ENCODE measurements at regions not wholly inside any gene's neighbourhood (a gene's known extent, or its start where the extent isn't known, plus 50 kb on each side); places are given as distances from the start of the nearest gene placed in this dataset.
"Not testable (repeated sequence)": the region's sequence is repeated elsewhere in the genome, so short reads cannot be mapped to it uniquely, and the experiment has no call there.

DNA sequence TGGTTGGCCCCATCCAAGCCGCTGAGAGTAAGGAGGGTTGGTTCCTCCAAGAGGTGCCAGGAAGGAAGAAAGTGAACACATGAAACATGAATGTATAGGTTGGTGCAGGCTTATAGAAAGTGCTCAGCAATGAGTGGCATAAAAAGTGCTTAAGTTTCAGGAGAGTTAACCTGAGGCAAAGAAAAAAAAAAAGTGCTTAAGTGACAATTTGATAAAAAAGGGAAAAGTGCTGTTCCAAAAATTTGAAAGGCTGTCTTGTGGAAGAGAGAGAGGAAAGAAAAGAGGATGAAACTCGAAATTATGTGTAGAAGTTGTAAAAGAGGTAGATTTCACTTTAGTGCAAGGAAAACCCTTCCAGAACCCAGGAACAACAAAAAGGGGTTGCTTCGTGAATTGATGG is 85.5 kb upstream of the MAP4K4 start:
- H3K27ac ChIP-seq, result no peak overlapping the region
- no peak for DNase-seq (ENCODE audit: low read depth, low spot score)

DNA sequence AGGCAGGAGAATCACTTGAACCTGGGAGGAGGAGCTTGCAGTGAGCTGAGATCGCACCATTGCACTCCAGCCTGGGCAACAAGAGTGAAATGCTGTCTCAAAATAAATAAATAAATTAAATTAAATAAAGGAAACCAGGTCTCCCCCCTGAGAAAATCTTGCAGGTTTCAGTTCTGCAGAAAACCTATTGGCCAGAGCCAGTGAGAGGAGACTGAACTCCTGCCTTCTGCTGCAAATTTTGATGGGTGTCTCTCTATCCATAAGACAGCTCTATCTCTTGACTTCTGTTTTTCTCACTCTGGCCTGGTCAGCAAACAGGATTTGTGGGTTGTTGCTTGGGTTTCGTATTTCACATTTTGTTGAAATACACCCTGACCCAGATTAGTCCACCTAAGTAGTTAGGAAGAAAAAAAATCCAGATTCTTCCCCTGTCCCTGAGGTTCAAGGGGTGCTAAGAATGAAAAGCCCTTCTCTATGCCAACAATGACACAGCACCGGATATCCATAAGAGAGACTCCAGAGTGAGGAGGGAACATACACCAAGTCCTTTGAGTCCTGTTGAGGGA is 86.7 kb upstream of the MAP4K4 start:
- no peak for DNase-seq (ENCODE audit: low read depth, low spot score)
- no peak overlapping the region for H3K27ac ChIP-seq

DNA sequence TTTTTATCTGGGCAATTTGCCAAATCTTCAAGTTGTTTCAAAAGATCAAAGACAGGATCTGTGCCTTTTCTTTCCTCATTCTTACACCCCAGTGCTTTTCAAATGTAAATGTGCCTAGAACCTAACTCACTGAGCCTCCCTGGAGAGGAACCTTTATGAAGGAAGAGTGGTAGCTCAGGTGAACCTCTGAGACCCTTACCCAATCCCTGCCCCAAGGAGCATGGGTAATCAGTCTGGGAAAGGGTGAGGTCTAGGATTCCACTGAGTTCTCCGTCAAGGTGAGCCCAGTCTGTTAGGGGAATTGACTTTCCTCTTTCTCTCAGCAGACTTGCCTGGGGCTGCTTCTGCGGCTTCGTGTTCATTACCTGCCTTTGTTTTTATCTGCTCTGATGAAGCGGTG is 88.1 kb upstream of the MAP4K4 start:
- no peak for DNase-seq (ENCODE audit: low read depth, low spot score)
- H3K27ac ChIP-seq, result no peak overlapping the region

DNA sequence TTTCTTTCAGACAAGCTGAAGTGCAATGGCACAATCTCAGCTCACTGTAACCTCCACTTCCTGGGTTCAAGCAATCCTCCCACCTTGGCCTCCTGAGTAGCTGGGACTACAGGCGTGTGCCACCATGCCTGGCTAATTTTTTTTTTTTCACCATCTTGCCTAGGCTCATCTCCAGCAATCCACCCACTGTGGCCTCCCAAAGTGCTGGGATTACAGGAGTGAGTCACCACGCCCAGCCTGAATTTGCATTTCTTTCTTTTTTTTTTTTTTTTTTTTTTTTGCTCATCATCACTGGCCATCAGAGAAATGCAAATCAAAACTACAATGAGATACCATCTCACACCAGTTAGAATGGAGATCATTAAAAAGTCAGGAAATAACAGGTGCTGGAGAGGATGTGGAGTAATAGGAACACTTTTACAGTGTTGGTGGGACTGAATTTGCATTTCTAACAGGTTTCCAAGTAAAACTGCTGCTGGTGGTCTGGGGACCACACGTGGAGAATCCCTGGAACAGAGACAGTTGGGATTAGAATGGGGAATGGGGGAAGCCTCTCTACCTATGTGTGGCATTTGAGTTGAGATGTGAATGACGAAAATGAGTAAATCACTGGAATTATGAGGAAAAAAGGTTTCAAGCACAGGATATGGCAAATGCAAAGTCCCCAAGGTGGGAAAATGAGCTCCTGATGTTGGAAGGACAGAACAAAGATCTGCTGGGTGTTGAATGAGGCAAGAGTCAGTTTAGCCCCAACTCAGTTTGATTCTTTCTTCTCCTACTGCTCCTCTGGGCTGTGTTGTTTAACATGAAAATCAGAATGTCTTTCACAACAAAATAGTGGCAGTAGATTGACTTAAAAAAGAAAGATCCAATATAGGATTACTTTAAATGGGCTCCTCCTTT is 88.8 kb upstream of the MAP4K4 start:
- H3K27ac ChIP-seq, result no peak overlapping the region
- DNase-seq (ENCODE audit: low read depth, low spot score), result no peak

DNA sequence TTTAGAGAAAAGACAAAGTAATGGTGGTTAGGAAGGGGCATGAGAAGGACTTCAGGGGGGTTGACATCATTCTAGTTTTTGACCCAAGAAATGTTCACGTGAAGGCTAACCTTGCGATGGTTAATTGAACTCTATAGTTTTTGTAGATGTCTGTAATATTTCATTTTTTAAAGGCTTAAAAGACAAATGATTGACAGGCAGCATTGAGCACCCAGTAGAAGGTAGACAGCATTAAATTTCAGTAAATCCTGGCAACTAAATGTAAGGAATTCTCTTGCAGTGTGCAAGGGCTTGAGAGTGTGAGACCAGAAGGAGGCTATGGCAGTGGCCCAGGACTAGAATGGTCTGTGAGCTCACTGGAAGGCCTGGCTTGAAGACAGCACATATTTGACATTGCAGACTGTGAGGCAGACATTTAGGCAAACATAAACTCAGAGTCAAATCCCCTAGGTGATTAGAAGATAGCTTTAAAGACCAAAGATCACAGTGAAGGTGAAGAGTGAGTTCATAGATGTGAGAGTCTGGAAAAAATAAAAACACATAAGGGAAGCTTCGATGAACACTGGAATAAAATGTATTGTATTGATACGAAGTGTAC is 100.1 kb upstream of the MAP4K4 start:
- no peak for DNase-seq (ENCODE audit: low read depth, low spot score)

DNA sequence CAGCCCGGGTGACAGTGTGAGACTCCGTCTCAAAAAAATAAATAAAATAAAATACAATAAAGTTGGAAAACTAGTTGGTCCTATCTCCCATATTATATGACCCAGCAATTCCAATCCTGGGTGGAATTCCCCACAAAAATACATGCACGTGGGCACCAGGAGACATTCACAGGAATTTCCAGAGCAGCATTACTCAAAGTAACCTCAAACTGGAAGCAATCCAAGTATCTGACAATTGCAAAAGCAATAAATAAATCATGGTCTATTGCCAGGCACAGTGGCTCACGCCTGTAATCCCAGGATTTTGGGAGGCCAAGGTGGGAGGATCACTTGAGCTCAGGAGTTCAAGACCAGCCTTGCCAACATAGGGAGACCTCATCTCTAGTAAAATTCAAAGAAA is 101.2 kb upstream of the MAP4K4 start:
- peak; percentile 5 for DNase-seq (ENCODE audit: low read depth, low spot score)
- no peak overlapping the region for H3K27ac ChIP-seq

More for the DNA sequence above, 100.1 kb upstream of the MAP4K4 start:
- H3K27ac ChIP-seq, result no peak overlapping the region

DNA sequence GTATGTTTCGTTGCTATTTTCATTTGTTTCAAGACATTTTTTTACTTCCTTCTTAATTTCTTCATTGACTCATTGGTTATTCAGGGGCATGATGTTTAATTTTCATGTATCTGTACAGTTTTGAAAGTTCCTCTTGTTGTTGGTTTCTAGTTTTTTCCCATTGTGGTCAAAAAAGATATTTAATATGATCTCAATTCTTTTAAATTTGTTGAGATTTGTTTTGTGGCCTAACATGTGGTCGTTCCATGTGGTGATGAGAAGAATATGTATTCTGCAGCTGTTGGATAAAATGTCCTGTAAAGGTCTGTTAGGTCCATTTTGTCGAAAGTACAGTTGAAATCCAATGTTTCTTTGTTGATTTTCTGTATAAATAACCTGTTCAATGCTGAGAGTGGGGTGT is 110.3 kb upstream of the MAP4K4 start:
- H3K27ac ChIP-seq, result no peak overlapping the region
- DNase-seq (ENCODE audit: low read depth, low spot score), result no peak

DNA sequence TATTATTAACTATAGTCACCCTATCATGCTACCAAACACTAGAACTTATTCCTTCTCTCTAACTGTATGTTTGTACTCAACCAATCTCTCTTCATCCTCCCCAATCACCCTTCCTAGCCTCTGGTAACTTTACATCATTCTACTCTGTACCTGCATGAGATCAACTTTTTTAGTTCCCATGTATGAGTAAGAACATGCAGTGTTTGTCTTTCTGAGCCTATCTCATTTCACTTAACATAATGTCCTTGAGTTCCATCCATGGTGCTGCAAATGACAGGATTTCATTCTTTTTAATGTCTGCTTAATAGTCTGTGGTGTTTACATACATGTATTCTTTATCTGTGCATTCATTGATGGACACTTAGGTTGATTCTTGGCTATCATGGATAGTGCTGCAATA is 108.9 kb upstream of the RFX8 start:
- no peak for DNase-seq (ENCODE audit: low read depth, low spot score)
- no peak overlapping the region for H3K27ac ChIP-seq

DNA sequence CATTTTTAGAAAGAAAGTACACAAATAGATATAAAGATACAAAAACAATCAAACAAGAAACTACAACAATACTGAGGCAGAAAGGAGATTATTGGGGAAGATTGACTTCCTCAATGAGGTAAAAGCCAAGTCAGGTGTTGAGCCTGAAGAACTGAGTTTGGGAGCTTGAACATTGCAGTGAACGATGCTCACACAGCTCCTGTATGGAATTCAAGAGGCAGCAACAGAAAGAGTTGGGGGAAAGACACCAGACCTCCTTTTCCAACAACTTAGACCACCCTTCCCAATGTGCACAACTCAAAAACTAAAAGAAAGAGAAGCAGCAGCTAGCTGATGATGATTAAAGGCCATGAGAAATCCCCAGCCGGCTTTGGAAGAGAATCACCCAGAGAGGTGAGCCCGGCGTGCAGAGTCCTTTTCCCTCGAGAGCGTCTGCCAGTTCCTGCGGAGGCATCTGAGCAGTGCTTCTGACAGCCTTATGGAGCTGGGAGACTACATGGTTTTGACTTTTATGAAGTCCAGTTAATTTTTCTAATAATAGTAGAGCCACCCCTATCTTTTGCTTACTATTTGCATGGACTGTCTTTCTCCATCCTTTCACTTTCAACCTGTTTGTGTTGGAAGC is 106.9 kb upstream of the RFX8 start:
- no peak for DNase-seq (ENCODE audit: low read depth, low spot score)
- no peak overlapping the region for H3K27ac ChIP-seq

DNA sequence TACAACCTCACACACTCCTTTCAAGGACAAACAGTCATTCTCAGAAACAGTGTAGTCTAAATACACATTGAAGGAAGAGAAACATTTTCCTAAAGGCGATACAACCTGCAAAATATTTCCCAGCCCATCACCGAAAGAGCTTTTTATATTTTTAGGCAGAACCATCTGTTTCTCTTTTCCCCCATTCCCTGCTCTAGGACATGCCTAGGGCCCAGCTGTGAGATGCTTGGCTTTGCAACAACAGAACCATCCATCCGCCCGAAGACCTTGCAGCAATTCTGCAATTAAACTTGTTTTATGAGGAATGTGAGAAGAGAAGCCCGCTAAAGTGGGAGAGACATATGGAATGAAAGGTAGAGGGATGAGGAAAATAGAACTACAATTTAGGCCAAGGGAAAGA is 105.6 kb upstream of the RFX8 start:
- no peak for DNase-seq (ENCODE audit: low read depth, low spot score)
- no peak overlapping the region for H3K27ac ChIP-seq

DNA sequence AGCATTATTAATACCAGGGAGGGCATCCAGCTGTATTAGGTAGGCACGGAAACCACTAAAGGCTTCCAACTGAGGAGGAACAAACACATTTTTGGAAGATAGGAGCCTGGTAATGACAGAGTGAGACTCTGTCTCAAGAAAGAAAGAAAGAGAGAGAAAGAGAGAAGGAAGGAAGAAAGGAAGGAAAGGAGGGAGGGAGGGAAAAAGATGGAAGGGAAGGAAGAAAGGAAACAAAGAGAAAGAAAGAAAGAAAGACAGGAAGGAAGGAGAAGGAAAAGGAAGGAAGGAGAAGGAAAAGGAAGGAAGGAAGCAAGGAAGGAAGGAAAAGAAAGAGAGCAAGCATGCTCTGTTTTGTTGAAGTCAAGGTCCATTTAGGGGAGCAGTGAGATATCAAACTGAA is 103.8 kb upstream of the RFX8 start:
- no peak for DNase-seq (ENCODE audit: low read depth, low spot score)
- no peak overlapping the region for H3K27ac ChIP-seq

DNA sequence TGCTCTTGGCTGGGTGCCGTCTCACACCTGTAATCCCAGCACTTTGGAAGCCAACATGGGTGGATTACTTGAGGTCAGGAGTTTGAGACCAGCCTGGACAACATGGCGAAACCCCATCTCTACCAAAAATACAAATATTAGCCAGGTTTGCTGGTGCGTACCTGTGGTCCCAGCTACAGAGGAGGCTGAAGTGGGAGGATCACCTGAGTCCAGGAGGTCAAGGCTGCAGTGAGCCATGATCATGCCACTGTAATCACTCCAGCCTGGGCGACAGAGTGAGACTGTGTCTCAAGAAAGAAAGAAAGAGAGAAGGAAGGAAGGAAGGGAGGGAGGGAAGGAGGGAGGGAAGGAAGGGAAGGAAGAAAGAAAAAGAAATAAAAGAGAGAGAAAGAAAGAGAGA is 103.2 kb upstream of the RFX8 start:
- not testable (repeated sequence) for H3K27ac ChIP-seq

DNA sequence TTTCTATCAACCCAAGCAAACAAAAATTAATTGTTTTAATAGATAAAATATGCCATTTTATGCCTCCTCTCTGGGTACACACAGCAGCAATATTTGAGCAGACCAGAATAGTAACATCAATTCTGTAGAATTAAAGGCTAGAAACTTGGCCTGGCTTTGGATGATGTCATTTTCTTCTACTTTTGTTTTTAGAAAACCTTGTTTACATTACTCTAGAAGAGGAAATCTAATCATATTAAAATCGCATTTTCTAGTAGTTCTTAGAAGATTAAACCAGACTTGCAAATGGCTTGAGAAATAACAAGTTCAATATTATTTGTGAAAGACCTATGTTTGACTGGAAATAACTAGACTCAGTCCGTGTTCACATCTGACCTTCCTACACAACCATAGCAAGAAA is 102.3 kb upstream of the RFX8 start:
- no peak overlapping the region for H3K27ac ChIP-seq
- DNase-seq (ENCODE audit: low read depth, low spot score), result no peak

More for the DNA sequence above, 103.2 kb upstream of the RFX8 start:
- not testable (repeated sequence) for DNase-seq (ENCODE audit: low read depth, low spot score)

DNA sequence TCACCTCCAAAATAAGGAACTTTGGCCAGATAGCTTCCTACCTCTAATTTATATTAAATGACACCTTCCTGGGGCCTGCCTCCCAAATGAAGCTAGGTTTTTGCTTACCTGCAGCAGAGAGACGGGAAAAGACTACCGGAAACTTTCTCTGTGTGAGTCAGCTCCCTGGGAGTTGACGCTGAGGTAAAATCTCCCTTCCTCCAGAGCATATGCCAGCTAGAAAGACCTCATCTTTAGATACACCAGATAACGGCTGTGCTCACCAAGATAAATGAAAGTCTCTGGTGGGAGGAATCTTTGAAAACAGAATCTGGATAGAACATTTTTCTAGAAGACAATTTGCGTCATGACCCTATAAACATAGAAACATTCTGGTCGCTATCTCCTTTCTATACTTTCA is 99.7 kb upstream of the RFX8 start:
- H3K27ac ChIP-seq, result no peak overlapping the region
- DNase-seq (ENCODE audit: low read depth, low spot score), result no peak

DNA sequence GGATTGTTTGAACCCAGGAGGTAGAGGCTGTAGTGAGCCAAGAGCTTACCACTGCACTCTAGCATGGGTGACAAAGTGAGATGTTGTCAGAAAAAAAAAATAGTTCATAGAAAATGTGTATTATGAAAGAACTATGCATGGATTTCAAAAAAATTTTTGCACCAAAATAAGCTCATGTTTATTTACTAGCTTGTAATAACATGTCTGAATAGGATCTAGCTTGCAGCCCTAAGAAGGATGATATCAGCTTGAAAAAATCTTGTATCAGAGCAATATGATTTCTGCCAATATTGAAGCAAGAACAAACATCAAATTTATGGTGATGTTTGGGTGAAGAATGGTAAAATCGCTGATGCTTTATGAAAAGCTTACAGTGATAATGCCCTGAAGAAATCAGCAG is 97.0 kb upstream of the RFX8 start:
- DNase-seq (ENCODE audit: low read depth, low spot score), result no peak
- H3K27ac ChIP-seq, result no peak overlapping the region

DNA sequence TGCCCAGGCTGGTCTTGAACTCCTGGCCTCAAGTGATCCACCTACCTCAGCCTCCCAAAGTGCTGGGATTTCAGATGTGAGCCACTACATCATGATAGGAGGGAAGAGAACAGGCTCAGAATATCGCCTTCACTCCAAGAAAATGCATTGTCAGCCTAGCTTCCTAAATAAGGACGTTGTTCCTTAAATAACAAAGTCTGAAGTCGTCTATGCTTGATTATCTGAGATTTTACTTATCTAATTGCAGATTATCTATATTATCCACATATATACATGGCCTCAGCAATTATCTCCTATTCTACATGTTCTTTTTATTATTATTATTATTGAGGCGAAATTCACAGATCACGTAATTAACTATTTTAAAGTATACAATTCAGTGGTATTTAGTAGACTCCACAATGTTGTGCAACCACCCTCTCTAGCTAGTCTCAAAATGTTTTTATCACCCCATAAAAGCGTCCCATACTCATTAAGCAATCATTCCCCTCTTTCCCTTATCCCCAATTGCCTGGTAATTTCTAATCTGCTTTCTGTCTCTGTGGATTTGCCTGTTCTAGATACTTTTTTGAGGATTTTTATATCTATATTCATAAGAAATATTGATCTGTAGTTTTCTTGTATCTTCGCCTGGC is 95.1 kb upstream of the RFX8 start:
- DNase-seq (ENCODE audit: low read depth, low spot score), result no peak
- no peak overlapping the region for H3K27ac ChIP-seq

DNA sequence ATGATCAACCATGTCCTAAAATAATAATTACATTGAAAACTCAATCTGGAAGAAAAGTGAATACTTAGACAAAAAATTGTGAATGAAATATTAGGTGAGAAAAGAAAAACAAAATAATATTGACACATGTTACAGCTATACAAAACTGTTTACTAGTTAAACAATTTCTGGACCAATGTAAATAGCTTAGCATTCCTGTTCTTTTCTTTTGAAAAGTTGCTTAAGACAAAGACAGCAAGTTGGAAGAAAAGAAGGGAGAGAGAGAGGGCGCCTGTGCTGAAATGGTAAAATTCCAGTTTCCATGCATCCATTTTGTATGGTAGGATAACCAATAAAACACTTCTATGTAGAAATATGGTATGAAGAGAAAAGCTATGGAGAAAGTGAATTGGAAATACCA is 94.1 kb upstream of the RFX8 start:
- no peak overlapping the region for H3K27ac ChIP-seq
- DNase-seq (ENCODE audit: low read depth, low spot score), result no peak

DNA sequence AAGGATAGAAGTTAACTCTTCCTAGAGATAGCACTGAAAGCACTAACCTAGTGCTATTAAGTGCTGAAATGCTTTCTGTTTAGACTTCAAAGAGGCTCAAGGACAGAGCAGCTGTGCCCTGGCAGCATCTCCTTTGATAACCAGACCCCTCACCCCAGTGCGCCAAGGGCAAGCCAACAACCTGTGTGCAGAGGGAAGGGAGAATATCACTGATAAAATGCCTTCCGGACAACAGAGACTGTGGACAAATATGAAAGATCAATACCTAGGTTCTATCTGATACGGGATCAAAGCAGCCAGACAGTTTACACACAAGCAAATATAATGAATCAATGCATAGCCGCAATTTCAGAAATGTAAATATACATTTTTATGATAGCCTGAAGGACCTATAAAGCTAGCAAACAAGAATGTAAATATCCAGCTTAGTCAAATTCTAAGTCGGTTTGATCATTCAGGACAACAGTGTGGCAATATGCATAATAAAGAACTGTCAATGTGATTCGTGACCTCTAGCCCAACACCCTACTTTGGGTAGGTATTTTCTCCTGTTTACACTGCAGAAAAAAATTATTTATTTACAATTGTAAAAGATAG is 91.8 kb upstream of the RFX8 start:
- no peak for DNase-seq (ENCODE audit: low read depth, low spot score)
- no peak overlapping the region for H3K27ac ChIP-seq

DNA sequence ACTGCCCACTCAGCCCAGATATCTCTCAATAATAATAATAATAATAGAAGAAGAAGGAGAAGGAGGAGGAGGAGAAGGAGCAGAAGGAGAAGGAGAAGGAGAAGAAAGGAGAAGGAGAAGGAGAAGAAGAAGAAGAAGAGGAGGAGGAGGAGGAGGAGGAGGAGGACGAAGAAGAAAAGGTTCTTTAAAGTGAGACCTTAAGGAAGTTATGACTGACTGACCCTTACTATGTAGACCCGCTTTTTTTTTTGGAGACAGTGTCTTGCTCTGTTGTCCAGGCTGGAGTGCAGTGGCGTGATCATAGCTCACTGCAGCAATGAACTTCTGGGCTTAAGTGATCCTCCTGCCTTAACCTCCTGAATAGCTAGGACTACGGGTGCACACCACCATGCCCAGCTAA is 88.9 kb upstream of the RFX8 start:
- H3K27ac ChIP-seq, result no peak overlapping the region

DNA sequence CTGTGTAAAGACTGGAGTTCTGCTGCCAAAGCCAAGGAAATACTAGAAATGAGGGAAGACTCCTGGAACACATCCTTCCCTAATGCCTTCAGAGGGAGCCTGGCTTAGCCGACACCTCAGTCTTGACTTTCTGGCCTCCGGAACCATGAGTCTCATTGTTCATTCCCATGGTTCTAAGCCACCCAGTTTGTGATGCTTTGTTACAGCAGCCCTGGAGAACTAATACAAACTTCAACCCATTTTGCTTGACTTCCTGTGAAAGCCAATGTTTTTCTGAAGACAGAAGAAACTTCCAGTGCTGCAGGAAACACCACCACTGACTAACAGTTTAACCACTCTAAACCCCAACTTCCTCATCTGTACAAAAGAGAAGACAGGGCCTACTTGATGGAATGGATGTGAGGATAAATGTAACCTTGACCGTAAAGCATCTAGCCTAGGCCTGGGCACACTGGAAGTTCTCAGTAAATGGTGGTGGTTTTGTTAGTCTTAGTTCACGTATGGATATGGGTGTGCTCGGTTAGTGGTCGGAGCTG is 85.9 kb upstream of the RFX8 start:
- no peak overlapping the region for H3K27ac ChIP-seq

More for the DNA sequence above, 88.9 kb upstream of the RFX8 start:
- no peak for DNase-seq (ENCODE audit: low read depth, low spot score)

More for the DNA sequence above, 85.9 kb upstream of the RFX8 start:
- DNase-seq (ENCODE audit: low read depth, low spot score), result no peak

All from epithelial cell of prostate (primary cell).